ENCODE measurements at regions not wholly inside any gene's neighbourhood (a gene's known extent, or its start where the extent isn't known, plus 50 kb on each side); places are given as distances from the start of the nearest gene placed in this dataset.

- Histone ChIP-seq H3K4me3 (ENCODE audit: low read depth, low read length) (no peak overlapping the region), H3K4me1 (ENCODE audit: control insufficient read depth, insufficient read depth, low read length) (no peaks in the 10 kb centered on the region), H3K27ac (ENCODE audit: extremely low read depth, low read depth, low read length) (no peak overlapping the region), H3K9me3 (ENCODE audit: control insufficient read depth, insufficient read depth, low read depth, low read length) (no peaks in the 10 kb centered on the region), H3K36me3 (ENCODE audit: control insufficient read depth in 2 of 2, insufficient read depth in 1 of 2, low read length in 2 of 2) (no peaks in the 10 kb centered on the region)
- TF ChIP-seq KLF10 (tag by site-specific recombination; IDR thresholded peaks at IDR 0.05) (no peak), HIC1 (tag by site-specific recombination; IDR thresholded peaks at IDR 0.05) (no peak), ZNF280D (tag by site-specific recombination; IDR thresholded peaks at IDR 0.05) (no peak), ZFP37 (tag by site-specific recombination; IDR thresholded peaks at IDR 0.05) (no peak)
- ChIA-PET POLR2A (no interaction called here), CTCF (no interaction called here)
These were observed 114.1 kb upstream of the FIGN start for GRCh38 chr2:163849756-163850435.

GRCh38 chr2:163838890-163839289 is 103.1 kb upstream of the FIGN start:
- no peak overlapping the region for H3K27ac ChIP-seq (ENCODE audit: extremely low read depth, low read depth, low read length)
- H3K9me3 ChIP-seq (ENCODE audit: control insufficient read depth, insufficient read depth, low read depth, low read length): no peaks in the 10 kb centered on the region
- ChIA-PET POLR2A (no interaction called here), CTCF (interaction anchor here (0.5 kb wide), 1 partner anchor 289 kb away, joined by 3 read pairs; no protein-coding TSS in a partner anchor)
- no peak overlapping the region for H3K4me3 ChIP-seq (ENCODE audit: low read depth, low read length)
- H3K4me1 ChIP-seq (ENCODE audit: control insufficient read depth, insufficient read depth, low read length): no peaks in the 10 kb centered on the region
- H3K36me3 ChIP-seq (ENCODE audit: control insufficient read depth in 2 of 2, insufficient read depth in 1 of 2, low read length in 2 of 2): no peaks in the 10 kb centered on the region
- TF ChIP-seq TCF7L2 (IDR thresholded peaks at IDR 0.05; ENCODE audit: borderline replicate concordance, low read depth, low read length) (no peak), ZNF654 (tag by site-specific recombination; IDR thresholded peaks at IDR 0.05; ENCODE audit: low read depth) (no peak), ZNF558 (tag by site-specific recombination; IDR thresholded peaks at IDR 0.05) (no peak), BCL6B (tag by site-specific recombination; IDR thresholded peaks at IDR 0.05) (no peak), ZSCAN4 (tag by site-specific recombination; IDR thresholded peaks at IDR 0.05) (no peak), ZNF391 (tag by site-specific recombination; IDR thresholded peaks at IDR 0.05; ENCODE audit: borderline replicate concordance, low read depth) (no peak), GLIS1 (tag by site-specific recombination; IDR thresholded peaks at IDR 0.05) (no peak), PATZ1 (tag by site-specific recombination; IDR thresholded peaks at IDR 0.05) (no peak), ZSCAN5A (tag by site-specific recombination; IDR thresholded peaks at IDR 0.05) (no peak), SP7 (tag by site-specific recombination; IDR thresholded peaks at IDR 0.05) (no peak), KLF17 (tag by site-specific recombination; IDR thresholded peaks at IDR 0.05) (no peak), KLF16 (tag by site-specific recombination; IDR thresholded peaks at IDR 0.05) (no peak), ZNF785 (tag by site-specific recombination; IDR thresholded peaks at IDR 0.05) (no peak)

All from HEK293 (cell line).